ENCODE measurements at regions not wholly inside any gene's neighbourhood (a gene's known extent, or its start where the extent isn't known, plus 50 kb on each side); places are given as distances from the start of the nearest gene placed in this dataset.
"Not testable (repeated sequence)": the region's sequence is repeated elsewhere in the genome, so short reads cannot be mapped to it uniquely, and the experiment has no call there.

DNA sequence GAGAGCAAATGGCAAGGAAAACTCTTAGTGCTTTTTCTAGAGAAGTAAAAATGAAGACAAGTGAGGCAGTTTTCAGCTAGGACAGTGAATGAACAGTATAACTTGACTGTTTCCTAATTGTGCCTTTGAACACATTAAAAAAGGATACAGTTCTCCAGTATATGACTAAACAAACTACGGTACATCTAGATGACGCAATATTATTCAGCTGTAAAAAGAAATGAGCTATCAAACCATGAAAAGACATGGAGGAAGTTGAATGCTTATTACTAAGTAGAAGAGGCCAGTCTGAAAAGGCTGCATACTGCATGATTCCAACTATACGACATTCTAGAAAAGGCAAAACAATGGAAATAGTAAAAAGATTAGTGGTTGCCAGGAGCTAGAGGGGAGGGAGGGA, 206.3 kb downstream of the SIPA1L2 start:
- H3K4me3 ChIP-seq (replicated peaks in 1 of 2; ENCODE audit: low read depth in 2 of 2, low read length in 2 of 2): no peak overlapping the region
- peak; percentile 30 to 52 for DNase-seq (ENCODE audit: low read depth in 2 of 2)
- TF ChIP-seq, protein P1, sequence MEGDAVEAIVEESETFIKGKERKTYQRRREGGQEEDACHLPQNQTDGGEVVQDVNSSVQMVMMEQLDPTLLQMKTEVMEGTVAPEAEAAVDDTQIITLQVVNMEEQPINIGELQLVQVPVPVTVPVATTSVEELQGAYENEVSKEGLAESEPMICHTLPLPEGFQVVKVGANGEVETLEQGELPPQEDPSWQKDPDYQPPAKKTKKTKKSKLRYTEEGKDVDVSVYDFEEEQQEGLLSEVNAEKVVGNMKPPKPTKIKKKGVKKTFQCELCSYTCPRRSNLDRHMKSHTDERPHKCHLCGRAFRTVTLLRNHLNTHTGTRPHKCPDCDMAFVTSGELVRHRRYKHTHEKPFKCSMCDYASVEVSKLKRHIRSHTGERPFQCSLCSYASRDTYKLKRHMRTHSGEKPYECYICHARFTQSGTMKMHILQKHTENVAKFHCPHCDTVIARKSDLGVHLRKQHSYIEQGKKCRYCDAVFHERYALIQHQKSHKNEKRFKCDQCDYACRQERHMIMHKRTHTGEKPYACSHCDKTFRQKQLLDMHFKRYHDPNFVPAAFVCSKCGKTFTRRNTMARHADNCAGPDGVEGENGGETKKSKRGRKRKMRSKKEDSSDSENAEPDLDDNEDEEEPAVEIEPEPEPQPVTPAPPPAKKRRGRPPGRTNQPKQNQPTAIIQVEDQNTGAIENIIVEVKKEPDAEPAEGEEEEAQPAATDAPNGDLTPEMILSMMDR (IDR thresholded peaks at IDR 0.05; ENCODE audit: low read depth, low read length): no peak

DNA sequence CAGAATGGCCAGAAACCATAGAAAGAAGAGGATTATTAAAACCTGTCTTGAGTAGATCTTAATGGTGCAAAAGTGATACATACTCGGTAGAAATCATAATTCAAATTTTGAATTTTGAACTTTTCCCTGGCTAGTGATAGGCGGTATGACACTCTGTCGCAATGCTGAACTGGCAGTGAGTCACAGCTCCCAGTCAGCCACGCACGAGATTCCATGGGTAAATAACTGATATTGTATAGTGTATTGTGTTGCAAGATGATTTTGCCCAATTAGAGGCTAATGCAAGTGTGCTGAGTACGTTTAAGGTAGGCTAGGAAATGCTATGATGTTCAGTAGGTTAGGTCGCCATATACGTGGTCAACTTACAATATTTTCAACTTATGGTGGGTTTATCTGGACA, 207.0 kb downstream of the SIPA1L2 start:
- peak; percentile 20 to 58 for DNase-seq (ENCODE audit: low read depth in 2 of 2)
- H3K4me3 ChIP-seq (replicated peaks in 1 of 2; ENCODE audit: low read depth in 2 of 2, low read length in 2 of 2): no peak overlapping the region
- TF ChIP-seq, protein P1 (IDR thresholded peaks at IDR 0.05; ENCODE audit: low read depth, low read length): no peak

DNA sequence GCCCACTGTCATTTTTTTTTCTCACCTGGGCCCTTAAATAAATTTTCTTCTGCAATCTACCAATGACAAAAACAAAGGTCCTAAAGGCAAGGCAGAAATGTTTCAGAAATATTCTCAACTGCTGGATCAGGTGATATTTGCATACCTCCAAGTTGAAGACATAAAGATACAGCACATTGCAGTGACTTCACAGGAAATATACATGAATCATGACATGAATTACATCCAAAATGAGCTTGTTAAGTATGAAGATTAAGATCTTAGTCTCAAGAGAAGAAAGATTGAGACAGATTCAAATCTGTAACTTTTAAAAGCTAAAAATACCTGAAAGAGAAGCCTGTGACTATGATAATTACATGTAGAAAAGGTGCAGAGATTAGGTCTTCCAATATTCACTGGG, 207.8 kb downstream of the SIPA1L2 start:
- no peak overlapping the region for H3K4me3 ChIP-seq (replicated peaks in 1 of 2; ENCODE audit: low read depth in 2 of 2, low read length in 2 of 2)
- peak in 1 of 2 donors; percentile 39 for DNase-seq (ENCODE audit: low read depth in 2 of 2)
- TF ChIP-seq, protein P1 (IDR thresholded peaks at IDR 0.05; ENCODE audit: low read depth, low read length): no peak

DNA sequence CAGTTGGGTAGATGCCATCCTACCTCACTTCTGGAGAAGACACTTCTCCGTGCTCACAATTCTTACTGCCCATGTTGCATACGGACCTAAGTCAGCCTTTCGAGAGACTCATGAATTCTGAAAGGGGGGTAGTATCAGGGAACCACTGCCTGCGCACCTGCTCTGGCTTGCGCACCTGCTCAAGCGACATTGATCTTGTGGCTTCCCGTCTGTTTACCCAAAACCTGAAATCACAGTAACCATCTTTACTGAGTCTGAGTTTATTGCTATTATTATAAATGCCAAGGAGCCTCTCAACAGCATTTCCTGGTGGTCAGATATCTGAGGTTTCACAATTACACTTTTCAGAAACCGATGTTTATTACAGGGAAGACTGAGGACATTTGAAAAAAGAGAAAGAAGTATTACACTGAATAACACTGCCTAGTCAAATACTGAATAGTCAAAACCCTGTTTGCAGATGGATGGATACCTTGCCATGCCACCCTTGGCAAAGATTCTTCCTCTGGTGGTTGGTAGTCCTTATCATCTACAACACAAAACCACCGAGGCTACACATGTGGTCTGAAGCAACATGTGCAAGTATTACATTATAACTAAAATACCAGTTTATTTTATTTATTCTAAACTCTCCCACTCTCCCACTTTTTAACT, 208.7 kb downstream of the SIPA1L2 start:
- TF ChIP-seq, protein P1 (IDR thresholded peaks at IDR 0.05; ENCODE audit: low read depth, low read length): no peak
- DNase-seq (ENCODE audit: low read depth in 2 of 2): no peak
- H3K4me3 ChIP-seq (replicated peaks in 1 of 2; ENCODE audit: low read depth in 2 of 2, low read length in 2 of 2): no peak overlapping the region

DNA sequence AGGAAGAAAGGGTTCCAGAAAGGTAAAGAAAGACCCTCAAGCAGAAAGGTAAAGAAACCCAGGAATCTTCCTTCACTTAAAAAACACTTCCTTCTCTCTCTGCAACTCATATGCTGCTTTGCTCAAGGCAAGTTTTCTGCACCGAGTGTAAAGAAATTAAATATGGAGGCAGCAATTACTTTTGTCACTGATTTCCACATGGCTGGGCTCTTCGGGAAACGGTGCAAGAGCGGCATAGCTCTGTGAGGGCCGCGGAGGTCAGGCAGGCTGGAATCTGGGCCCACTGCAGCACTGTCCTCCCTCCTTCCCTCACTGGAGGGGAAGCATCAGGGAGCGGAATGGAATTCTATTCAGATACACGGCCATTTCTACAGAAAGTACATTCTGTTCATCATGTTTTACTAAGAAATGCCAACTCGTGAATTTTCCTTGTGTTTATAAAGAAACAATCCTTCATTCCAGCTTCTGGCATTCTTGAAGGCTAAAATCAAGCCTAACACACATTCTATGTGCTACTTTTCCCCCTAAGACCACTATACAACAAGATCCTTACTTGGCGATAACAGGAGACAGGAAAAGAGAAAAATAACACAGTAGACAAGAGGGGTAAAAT, 212.2 kb downstream of the SIPA1L2 start:
- TF ChIP-seq, protein P1 (IDR thresholded peaks at IDR 0.05; ENCODE audit: low read depth, low read length): no peak
- H3K4me3 ChIP-seq (replicated peaks in 1 of 2; ENCODE audit: low read depth in 2 of 2, low read length in 2 of 2): no peak overlapping the region
- DNase-seq (ENCODE audit: low read depth in 2 of 2): no peak

DNA sequence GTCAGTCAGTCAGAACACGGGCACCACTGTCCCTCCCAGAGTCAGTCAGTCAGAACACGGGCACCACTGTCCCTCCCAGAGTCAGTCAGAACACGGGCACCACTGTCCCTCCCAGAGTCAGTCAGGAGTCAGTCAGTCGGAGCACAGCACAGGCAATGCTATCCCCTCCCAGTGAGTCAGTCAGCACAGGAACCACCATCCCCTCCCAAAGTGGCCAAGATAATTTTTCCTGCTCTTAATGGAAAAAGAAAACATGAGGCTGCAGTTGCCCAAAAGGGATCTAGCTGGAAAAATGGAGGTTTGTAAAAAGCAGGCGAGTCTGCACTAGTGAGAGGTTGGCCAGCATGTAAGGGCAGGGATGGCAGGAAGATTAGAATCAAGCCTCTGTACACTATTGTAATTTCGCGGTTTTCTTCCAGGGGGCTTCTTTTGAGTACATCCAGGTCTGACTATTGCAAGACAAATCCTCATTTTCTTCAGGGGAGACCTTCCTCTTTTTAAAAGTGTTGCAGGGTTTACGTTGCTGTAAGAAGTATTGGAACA, 213.8 kb downstream of the SIPA1L2 start:
- TF ChIP-seq, protein P1 (IDR thresholded peaks at IDR 0.05; ENCODE audit: low read depth, low read length): no peak
- no peak overlapping the region for H3K4me3 ChIP-seq (replicated peaks in 1 of 2; ENCODE audit: low read depth in 2 of 2, low read length in 2 of 2)
- DNase-seq (ENCODE audit: low read depth in 2 of 2): no peak

DNA sequence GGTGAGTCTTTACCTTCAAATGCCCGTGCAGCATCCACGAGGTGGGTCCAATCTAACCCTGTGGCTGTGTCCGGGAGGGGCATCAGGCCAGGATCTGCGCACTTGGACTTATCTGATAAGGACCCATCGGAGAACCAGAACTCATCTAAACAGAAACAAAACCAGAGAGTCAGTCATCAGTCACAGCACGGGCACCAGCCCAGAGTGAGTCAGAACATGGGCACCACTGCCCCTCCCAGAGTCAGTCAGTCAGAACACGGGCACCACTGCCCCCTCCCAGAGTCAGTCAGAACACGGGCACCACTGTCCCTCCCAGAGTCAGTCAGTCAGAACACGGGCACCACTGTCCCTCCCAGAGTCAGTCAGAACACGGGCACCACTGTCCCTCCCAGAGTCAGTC, 214.5 kb downstream of the SIPA1L2 start:
- H3K4me3 ChIP-seq (replicated peaks in 1 of 2; ENCODE audit: low read depth in 2 of 2, low read length in 2 of 2); DNase-seq (ENCODE audit: low read depth in 2 of 2): not testable (repeated sequence)

Data from cardiac fibroblast (primary cell).